HCT116 (cell line): ENCODE measurements at regions not wholly inside any gene's neighbourhood (a gene's known extent, or its start where the extent isn't known, plus 50 kb on each side); places are given as distances from the start of the nearest gene placed in this dataset.

ENCODE experiments used
- CEBPB ChIP-seq: IDR thresholded peaks from 2 replicates; pipeline ENCODE4 v1.6.1; 2012; ENCODE audit warnings: low read depth
- EGR1 ChIP-seq: IDR thresholded peaks from 2 replicates; pipeline ENCODE4 v1.6.1; 2012; ENCODE audit warnings: low read depth
- POLR2A ChIP-seq: IDR thresholded peaks from 2 replicates; pipeline ENCODE4 v1.7.0; 2011; ENCODE audit warnings: borderline replicate concordance; ENCODE audit not compliant: insufficient read depth, insufficient read length; ENCODE audit errors: extremely low read depth
- YY1 ChIP-seq: IDR thresholded peaks from 2 replicates; pipeline ENCODE4 v1.6.1; 2011; ENCODE audit warnings: low read length, low read depth, moderate library complexity, mild to moderate bottlenecking; ENCODE audit not compliant: insufficient replicate concordance; ENCODE audit errors: extremely low read depth

GRCh38 chr13:97881556-97881955 lies 71.9 kb upstream of the IPO5 start:
- TF ChIP-seq EGR1 = no peak
- no peak for TF ChIP-seq CEBPB
- no peak for TF ChIP-seq YY1
- TF ChIP-seq POLR2A = no peak
